ENCODE measurements at regions not wholly inside any gene's neighbourhood (a gene's known extent, or its start where the extent isn't known, plus 50 kb on each side); places are given as distances from the start of the nearest gene placed in this dataset.

- WGBS, 3 donors = 86 to 87% (median 87%) methylated on average over 6 of the region's 6 CpGs
- no peak for ATAC-seq
- intact Hi-C loops (cut with DNase I) = no loop called here
- H3K27me3 ChIP-seq (ENCODE audit: insufficient read depth in 3 of 3, low read length in 2 of 3) = no peaks in the 10 kb centered on the region
- no peaks in the 10 kb centered on the region for H3K36me3 ChIP-seq (ENCODE audit: insufficient read depth in 1 of 2, low read depth in 1 of 2)
- DNase-seq = no peak
- TF ChIP-seq CTCF (IDR thresholded peaks at IDR 0.05) = no peak
- H3K27ac ChIP-seq = no peak overlapping the region
- peaks cover 6% of the 10 kb centered on the region for H3K4me1 ChIP-seq
- H3K9me3 ChIP-seq = no peaks in the 10 kb centered on the region
- no peak overlapping the region for H3K4me3 ChIP-seq
These were observed 193.8 kb downstream of the SNX10 start for GRCh38 chr7:26485367-26485934.

- no peak overlapping the region for H3K4me3 ChIP-seq
- no peak for TF ChIP-seq CTCF (IDR thresholded peaks at IDR 0.05)
- H3K27me3 ChIP-seq (ENCODE audit: insufficient read depth in 3 of 3, low read length in 2 of 3) = no peaks in the 10 kb centered on the region
- ATAC-seq (no peak), DNase-seq (no peak)
- H3K36me3 ChIP-seq (ENCODE audit: insufficient read depth in 1 of 2, low read depth in 1 of 2) = no peaks in the 10 kb centered on the region
- no peaks in the 10 kb centered on the region for H3K9me3 ChIP-seq
- H3K27ac ChIP-seq = no peak overlapping the region
- H3K4me1 ChIP-seq = peaks cover 6% of the 10 kb centered on the region
- 94 to 97% (median 95%) methylated on average over 8 of the region's 8 CpGs for WGBS, 3 donors
- intact Hi-C loops (cut with DNase I) = no loop called here
These were observed 194.5 kb downstream of the SNX10 start for GRCh38 chr7:26486153-26486552.

GRCh38 chr7:26487780-26488515 lies 196.3 kb downstream of the SNX10 start:
- H3K36me3 ChIP-seq (ENCODE audit: insufficient read depth in 1 of 2, low read depth in 1 of 2) = no peaks in the 10 kb centered on the region
- WGBS, 3 donors = 82 to 92% (median 88%) methylated on average over 5 of the region's 5 CpGs
- no peak for TF ChIP-seq CTCF (IDR thresholded peaks at IDR 0.05)
- no peak overlapping the region for H3K27ac ChIP-seq
- H3K4me1 ChIP-seq = peaks cover 6% of the 10 kb centered on the region
- no peak for DNase-seq
- H3K4me3 ChIP-seq = no peak overlapping the region
- H3K27me3 ChIP-seq (ENCODE audit: insufficient read depth in 3 of 3, low read length in 2 of 3) = no peaks in the 10 kb centered on the region
- H3K9me3 ChIP-seq = no peaks in the 10 kb centered on the region
- no peak for ATAC-seq
- intact Hi-C loops (cut with DNase I) = no loop called here

- H3K4me1 ChIP-seq = peaks cover 6% of the 10 kb centered on the region
- H3K9me3 ChIP-seq = no peaks in the 10 kb centered on the region
- no peak overlapping the region for H3K27ac ChIP-seq
- H3K4me3 ChIP-seq = no peak overlapping the region
- 61 to 68% (median 64%) methylated on average over 1 of the region's 1 CpG for WGBS, 3 donors
- DNase-seq = no peak
- no peaks in the 10 kb centered on the region for H3K36me3 ChIP-seq (ENCODE audit: insufficient read depth in 1 of 2, low read depth in 1 of 2)
- no peak for TF ChIP-seq CTCF (IDR thresholded peaks at IDR 0.05)
- H3K27me3 ChIP-seq (ENCODE audit: insufficient read depth in 3 of 3, low read length in 2 of 3) = no peaks in the 10 kb centered on the region
- intact Hi-C loops (cut with DNase I) = no loop called here
- no peak for ATAC-seq
These were observed 197.7 kb downstream of the SNX10 start for GRCh38 chr7:26489391-26489790.
